Loucy (cell line): ENCODE measurements at regions not wholly inside any gene's neighbourhood (a gene's known extent, or its start where the extent isn't known, plus 50 kb on each side); places are given as distances from the start of the nearest gene placed in this dataset.

Experiments used
- H2AFZ ChIP-seq: fragments of 200-600 bp; sonication (generic); 2 replicates; pipeline ENCODE4 v1.6.0; 2016; ENCODE audit warnings: antibody characterized with exemption, mild to moderate bottlenecking, low read length, moderate library complexity
- H3F3A ChIP-seq: fragments of 200-600 bp; 2 replicates; pipeline ENCODE4 v1.6.0; 2016; ENCODE audit warnings: antibody characterized with exemption, low read depth, mild to moderate bottlenecking
- H3K27me3 ChIP-seq: fragments of 200-600 bp; sonication (generic); 2 replicates; pipeline ENCODE4 v1.6.1; 2014; ENCODE audit warnings: low read length, mild to moderate bottlenecking; ENCODE audit not compliant: insufficient read depth, poor library complexity, severe bottlenecking
- H3K36me3 ChIP-seq: fragments of 200-600 bp; sonication (generic); 2 replicates; pipeline ENCODE4 v1.6.1; 2016; ENCODE audit warnings: low read length; ENCODE audit not compliant: insufficient read depth
- H3K4me1 ChIP-seq: fragments of 200-600 bp; sonication (generic); 2 replicates; pipeline ENCODE4 v1.5.1; 2014; ENCODE audit warnings: low read length, mild to moderate bottlenecking; ENCODE audit not compliant: insufficient read depth, poor library complexity, severe bottlenecking
- H3K4me2 ChIP-seq: fragments of 200-600 bp; sonication (generic); 2 replicates; pipeline ENCODE4 v1.6.0; 2014; ENCODE audit warnings: antibody characterized with exemption, low read length, low read depth, mild to moderate bottlenecking; ENCODE audit not compliant: poor library complexity, severe bottlenecking
- H3K4me3 ChIP-seq: fragments of 200-600 bp; sonication (generic); 2 replicates; pipeline ENCODE4 v1.5.1; 2014; ENCODE audit warnings: low read length, mild to moderate bottlenecking, mixed read lengths; ENCODE audit not compliant: poor library complexity, severe bottlenecking
- H3K79me2 ChIP-seq: fragments of 200-600 bp; sonication (generic); 2 replicates; pipeline ENCODE4 v1.6.1; 2014; ENCODE audit warnings: low read length; ENCODE audit not compliant: insufficient read depth
- H3K9ac ChIP-seq: fragments of 200-600 bp; sonication (generic); 2 replicates; pipeline ENCODE4 v1.6.0; 2014; ENCODE audit warnings: mild to moderate bottlenecking, low read depth, low read length, moderate library complexity; ENCODE audit not compliant: poor library complexity, severe bottlenecking
- H3K9me2 ChIP-seq: fragments of 200-600 bp; sonication (generic); replicated peaks from 2 replicates; pipeline ENCODE4 v1.6.1; 2016; ENCODE audit warnings: low read depth, low read length, mixed read lengths
- H3K9me3 ChIP-seq: fragments of 200-600 bp; sonication (generic); 2 replicates; pipeline ENCODE4 v1.6.1; 2014; ENCODE audit warnings: mild to moderate bottlenecking, antibody characterized with exemption, low read length, low read depth; ENCODE audit not compliant: insufficient read depth
- H4K20me1 ChIP-seq: fragments of 200-600 bp; sonication (generic); 2 replicates; pipeline ENCODE4 v1.6.0; 2014; ENCODE audit warnings: antibody characterized with exemption, low read length, mild to moderate bottlenecking; ENCODE audit not compliant: insufficient read depth, poor library complexity, severe bottlenecking
- CTCF ChIP-seq: fragments of 200-600 bp; sonication (generic); conservative IDR thresholded peaks from 2 replicates; pipeline ENCODE4 v1.5.1; 2014; ENCODE audit warnings: mild to moderate bottlenecking, antibody characterized with exemption, low read length
- EZH2phosphoT487 ChIP-seq: fragments of 200-600 bp; IDR thresholded peaks from 2 replicates; pipeline ENCODE4 v1.6.1; 2018; ENCODE audit warnings: antibody characterized with exemption, mild to moderate bottlenecking, moderate library complexity, borderline replicate concordance

GRCh38 chr11:23095650-23096189 is 235.4 kb upstream of the CCDC179 start:
- no peaks in the 10 kb centered on the region for H3K36me3 ChIP-seq
- H4K20me1 ChIP-seq: no peaks in the 10 kb centered on the region
- no peak overlapping the region for H3K4me3 ChIP-seq
- H3K9ac ChIP-seq: no peak overlapping the region
- TF ChIP-seq CTCF (no peak), EZH2phosphoT487 (no peak)
- no peaks in the 10 kb centered on the region for H3K27me3 ChIP-seq
- no peak overlapping the region for H3K4me2 ChIP-seq
- no peaks in the 10 kb centered on the region for H3K9me3 ChIP-seq
- H3K9me2 ChIP-seq: no peaks in the 10 kb centered on the region
- H3F3A ChIP-seq: no peaks in the 10 kb centered on the region
- H3K4me1 ChIP-seq: no peaks in the 10 kb centered on the region
- H2AFZ ChIP-seq: no peak overlapping the region
- H3K79me2 ChIP-seq: no peaks in the 10 kb centered on the region

- H3K27me3 ChIP-seq: no peaks in the 10 kb centered on the region
- no peaks in the 10 kb centered on the region for H3K9me2 ChIP-seq
- H3K4me1 ChIP-seq: no peaks in the 10 kb centered on the region
- no peak overlapping the region for H3K4me3 ChIP-seq
- no peaks in the 10 kb centered on the region for H3K79me2 ChIP-seq
- no peaks in the 10 kb centered on the region for H3K9me3 ChIP-seq
- H3K9ac ChIP-seq: no peak overlapping the region
- no peak overlapping the region for H2AFZ ChIP-seq
- no peaks in the 10 kb centered on the region for H3K36me3 ChIP-seq
- no peaks in the 10 kb centered on the region for H3F3A ChIP-seq
- TF ChIP-seq EZH2phosphoT487: no peak
- TF ChIP-seq CTCF: no peak
- H4K20me1 ChIP-seq: no peaks in the 10 kb centered on the region
- H3K4me2 ChIP-seq: no peak overlapping the region
Measured at GRCh38 chr11:23097891-23098290, 237.6 kb upstream of the CCDC179 start.

- no peaks in the 10 kb centered on the region for H3K79me2 ChIP-seq
- no peaks in the 10 kb centered on the region for H4K20me1 ChIP-seq
- H3K4me3 ChIP-seq: no peak overlapping the region
- no peaks in the 10 kb centered on the region for H3K36me3 ChIP-seq
- no peaks in the 10 kb centered on the region for H3K9me3 ChIP-seq
- no peaks in the 10 kb centered on the region for H3K4me1 ChIP-seq
- H3K27me3 ChIP-seq: no peaks in the 10 kb centered on the region
- no peak overlapping the region for H2AFZ ChIP-seq
- TF ChIP-seq EZH2phosphoT487: no peak
- no peak for TF ChIP-seq CTCF
- no peaks in the 10 kb centered on the region for H3F3A ChIP-seq
- no peaks in the 10 kb centered on the region for H3K9me2 ChIP-seq
- H3K9ac ChIP-seq: no peak overlapping the region
- no peak overlapping the region for H3K4me2 ChIP-seq
Measured at GRCh38 chr11:23099256-23099655, 239.0 kb upstream of the CCDC179 start.
